Adipose tissue (tissue), 3 donors: ENCODE measurements at regions not wholly inside any gene's neighbourhood (a gene's known extent, or its start where the extent isn't known, plus 50 kb on each side); places are given as distances from the start of the nearest gene placed in this dataset.
"Not testable (repeated sequence)": the region's sequence is repeated elsewhere in the genome, so short reads cannot be mapped to it uniquely, and the experiment has no call there.

Experiments used
- H3K27ac ChIP-seq: one replicate; pipeline ENCODE4 v1.5.1; 2013; ENCODE audit warnings: low read depth, low read length
- WGBS, 3 donors: extraction: QIAGEN DNeasy Blood & Tissue Kit; methylation state at CpG; one replicate each; pipeline ENCODE4 v1.1.7; 2013; 5-methylcytosine and 5-hydroxymethylcytosine counted together
- donor health status: healthy with polysubstance abuse.
- donor health status: Bipolar disorder and iron deficiency.
- donor health status: healthy.

DNA sequence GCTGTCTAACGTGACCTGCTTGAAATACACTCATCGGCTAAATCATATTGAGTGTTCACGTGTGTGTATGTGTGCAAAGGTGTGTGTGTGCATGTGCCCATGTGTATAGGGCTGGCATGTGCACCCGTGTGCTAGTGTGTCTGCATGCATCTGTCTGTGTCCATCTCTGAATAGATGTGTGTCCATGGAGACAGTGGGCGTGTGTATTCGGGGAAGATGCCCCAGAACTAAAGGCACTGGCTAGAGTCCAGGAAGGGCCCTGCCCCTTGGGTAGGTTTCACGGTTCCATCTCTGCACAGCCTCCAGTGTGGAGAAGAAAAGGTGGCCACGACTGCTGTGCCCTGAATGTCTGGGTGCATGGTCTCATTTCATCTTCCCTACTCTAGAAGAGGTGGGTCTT lies 220.3 kb downstream of the MN1 start:
- no peak overlapping the region for H3K27ac ChIP-seq
- WGBS, 3 donors = 81 to 90% (median 85%) methylated on average over 8 of the region's 8 CpGs

DNA sequence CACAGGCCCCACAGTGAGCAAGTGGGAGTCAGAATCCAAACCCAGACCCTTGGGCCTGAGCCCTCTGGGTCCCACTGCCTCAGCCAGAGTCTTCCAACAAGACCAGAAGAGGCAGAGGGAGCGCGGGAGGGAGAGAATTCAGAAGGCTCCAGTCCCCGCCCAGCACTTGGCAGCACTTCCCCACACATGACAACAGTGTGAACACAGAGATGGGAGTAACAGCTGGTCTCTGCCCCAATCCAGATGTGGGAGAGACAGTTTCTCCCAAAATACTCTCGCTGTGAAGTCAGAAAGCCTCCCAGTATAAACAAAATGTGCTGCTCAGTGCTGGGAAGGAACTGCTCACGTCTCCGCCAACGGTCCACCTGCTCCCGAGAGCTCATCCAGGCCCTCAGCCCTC lies 219.9 kb downstream of the MN1 start:
- WGBS, 3 donors = 53 to 86% (median 55%) methylated on average over 8 of the region's 8 CpGs
- no peak overlapping the region for H3K27ac ChIP-seq

DNA sequence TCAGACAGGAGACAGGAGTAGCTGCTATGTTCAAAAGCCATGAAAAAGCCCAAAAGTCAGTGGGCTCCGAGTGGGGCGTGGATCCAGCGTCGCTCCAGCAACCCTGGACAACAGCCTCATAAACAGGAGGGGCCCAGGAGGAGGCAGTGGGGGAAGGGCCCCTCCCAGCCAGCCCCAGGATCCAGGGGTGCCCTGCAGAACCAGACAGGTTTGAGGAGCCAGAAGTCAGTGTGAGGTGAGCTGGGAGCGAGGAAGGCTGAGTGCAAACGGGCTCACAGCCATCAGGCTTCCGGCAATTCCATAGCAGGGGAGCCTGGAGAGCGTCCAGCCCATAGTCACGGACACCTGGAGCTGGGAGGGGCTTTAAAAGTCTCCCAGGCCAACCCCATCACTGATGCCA lies 217.7 kb downstream of the MN1 start:
- WGBS, 3 donors = 63 to 67% (median 66%) methylated on average over 9 of the region's 9 CpGs
- no peak overlapping the region for H3K27ac ChIP-seq

DNA sequence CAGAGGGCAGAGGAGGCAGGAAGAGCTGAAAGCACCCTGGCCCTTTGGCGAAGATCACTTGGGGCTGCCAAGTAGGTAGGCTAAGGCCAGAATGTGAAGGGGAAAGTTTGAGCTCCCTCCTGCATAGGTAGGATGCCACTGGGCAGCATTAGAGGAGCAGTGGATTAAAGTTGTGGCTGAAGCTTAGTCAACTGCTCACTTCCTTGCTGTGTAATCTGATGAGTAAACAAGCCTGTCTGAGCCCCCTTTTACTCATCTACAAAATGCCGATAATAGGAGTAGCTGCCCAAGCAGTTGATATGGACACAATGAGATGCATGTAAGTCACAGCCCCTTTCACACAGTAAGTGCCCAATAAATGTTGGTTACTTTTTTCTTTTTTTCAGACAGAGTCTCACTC lies 216.4 kb downstream of the MN1 start:
- no peak overlapping the region for H3K27ac ChIP-seq
- WGBS, 3 donors = 64 to 81% (median 73%) methylated on average over 2 of the region's 2 CpGs

DNA sequence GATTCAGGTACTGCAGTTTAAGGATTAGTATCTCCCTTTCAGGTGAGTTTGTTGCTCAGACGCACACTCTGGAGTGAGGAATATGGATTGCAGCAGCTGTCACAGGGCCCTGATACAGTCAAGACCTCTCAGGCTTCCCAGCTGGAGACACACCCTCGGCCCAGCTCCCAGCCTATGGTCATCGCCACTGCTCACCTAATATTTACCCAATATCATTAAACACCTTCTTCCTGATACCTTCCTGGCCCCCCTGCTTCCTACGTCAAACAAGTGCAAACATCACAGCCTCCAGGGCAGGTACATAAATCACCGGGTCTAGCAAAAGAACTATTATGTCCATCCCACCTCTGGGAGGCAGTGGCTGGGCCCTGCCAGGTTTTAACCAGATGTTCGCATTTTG lies 213.3 kb downstream of the MN1 start:
- no peak overlapping the region for H3K27ac ChIP-seq
- 53 to 89% (median 86%) methylated on average over 6 of the region's 6 CpGs for WGBS, 3 donors

DNA sequence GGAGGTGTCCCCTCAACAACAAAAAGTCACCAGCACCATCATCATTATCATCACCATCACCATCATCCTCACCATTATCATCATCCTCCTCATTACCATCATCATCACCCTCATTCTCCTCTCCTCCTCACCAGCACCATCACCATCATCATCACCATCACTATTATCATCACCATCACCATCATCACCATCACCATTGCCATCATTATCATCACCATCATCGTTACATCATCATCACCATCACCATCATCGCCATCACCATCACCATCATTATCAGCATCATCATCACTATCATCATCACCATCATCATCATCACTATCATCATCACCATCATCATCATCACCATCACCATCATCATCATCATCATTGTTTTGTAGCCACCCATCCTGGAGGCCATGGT lies 212.6 kb downstream of the MN1 start:
- no peak overlapping the region for H3K27ac ChIP-seq
- 92 to 100% (median 96%) methylated on average over 2 of the region's 2 CpGs for WGBS, 3 donors

DNA sequence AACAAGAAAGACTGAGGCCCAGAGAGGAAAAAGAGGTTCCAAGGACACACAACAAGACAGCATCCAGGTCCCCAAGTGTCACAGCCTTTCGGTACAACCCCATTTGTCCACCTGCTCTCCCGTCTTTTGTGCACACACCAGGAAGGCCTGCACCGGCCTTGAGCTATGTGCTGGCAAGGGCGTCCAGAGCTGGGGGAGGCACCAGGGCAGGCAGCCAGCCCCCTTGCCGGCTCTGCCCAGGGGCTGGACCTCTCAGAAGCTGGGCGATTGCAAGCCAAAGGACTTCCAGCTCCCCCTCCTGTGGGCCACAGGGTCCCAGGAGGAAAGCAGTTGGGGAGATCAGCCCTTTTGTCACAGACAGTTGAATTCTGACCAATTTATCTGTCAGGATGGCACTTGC lies 210.5 kb downstream of the MN1 start:
- H3K27ac ChIP-seq = no peak overlapping the region
- 12 to 55% (median 41%) methylated on average over 6 of the region's 6 CpGs for WGBS, 3 donors

DNA sequence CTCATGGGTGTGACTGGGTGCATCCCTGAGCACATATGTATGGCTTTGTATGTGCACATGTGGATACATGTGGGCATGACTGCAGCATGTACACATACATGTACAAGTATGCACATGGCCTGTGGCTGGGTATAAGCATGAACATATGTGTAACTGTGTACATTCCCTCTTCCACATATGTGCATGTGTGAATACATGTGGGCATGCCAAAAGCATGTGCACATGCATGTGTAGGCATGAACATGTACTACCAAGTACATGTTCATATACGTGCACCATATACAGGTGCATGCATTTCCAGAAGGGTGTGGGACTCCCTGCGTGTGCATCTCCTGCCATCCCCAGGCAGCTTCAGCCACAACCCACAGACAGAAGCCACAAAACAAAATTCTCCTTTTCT lies 208.2 kb downstream of the MN1 start:
- WGBS, 3 donors = 65 to 85% (median 80%) methylated on average over 2 of the region's 2 CpGs

DNA sequence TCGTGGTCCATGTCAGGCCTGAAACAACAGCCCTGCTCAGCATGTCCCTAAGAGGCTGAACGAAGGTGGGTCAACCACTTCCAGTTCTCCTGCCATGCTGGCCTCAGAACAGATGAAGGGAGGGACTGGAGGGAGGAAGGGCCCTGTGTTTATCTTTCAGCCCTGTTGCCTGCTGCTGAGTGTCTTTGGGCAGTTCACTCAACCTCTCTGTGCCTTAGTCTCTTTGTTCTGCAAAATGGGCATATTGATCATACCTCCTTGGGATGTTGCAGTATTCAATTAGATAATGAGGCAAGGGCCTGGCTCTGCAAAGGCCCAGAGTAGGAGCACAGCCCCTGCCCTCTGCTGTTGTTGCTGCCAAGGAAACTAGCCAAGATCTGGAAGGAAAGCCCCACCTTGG lies 207.5 kb downstream of the MN1 start:
- WGBS, 3 donors = 45 to 81% (median 57%) methylated on average over 2 of the region's 2 CpGs
- H3K27ac ChIP-seq = no peak overlapping the region

More for the DNA sequence above, 208.2 kb downstream of the MN1 start:
- no peak overlapping the region for H3K27ac ChIP-seq

DNA sequence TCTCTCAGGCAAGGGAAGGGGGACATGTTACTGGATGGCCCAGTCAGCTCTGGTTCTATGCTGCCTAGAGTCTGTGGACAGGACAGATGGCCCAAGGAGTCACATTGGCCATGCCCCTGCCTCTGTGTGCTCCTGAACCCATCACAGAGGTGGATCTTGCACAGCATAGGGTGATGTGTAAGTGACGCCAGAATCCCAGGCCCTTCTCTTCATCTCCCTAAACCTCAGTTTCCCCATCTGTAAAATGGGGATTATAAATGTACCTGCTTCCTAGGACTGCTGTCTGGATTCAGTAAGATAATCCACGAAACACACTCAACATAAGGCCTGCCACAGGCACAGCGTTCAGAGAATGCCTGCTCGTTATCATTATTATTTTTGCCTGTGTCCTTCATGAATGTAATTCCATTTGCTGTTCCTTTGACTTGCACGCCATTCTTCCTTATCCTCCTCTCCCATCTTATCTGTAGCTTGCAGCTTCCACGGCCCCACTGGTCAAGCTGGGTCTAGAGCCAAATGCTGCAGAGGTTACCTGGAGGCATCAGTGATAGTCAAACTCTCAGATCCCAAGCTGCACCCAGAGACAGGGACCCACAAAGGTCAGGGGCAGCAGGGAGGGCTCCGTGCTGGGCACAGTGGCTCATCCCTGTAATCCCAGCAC lies 207.0 kb downstream of the MN1 start:
- WGBS, 3 donors = 92 to 93% (median 92%) methylated on average over 7 of the region's 7 CpGs
- H3K27ac ChIP-seq = no peak overlapping the region

DNA sequence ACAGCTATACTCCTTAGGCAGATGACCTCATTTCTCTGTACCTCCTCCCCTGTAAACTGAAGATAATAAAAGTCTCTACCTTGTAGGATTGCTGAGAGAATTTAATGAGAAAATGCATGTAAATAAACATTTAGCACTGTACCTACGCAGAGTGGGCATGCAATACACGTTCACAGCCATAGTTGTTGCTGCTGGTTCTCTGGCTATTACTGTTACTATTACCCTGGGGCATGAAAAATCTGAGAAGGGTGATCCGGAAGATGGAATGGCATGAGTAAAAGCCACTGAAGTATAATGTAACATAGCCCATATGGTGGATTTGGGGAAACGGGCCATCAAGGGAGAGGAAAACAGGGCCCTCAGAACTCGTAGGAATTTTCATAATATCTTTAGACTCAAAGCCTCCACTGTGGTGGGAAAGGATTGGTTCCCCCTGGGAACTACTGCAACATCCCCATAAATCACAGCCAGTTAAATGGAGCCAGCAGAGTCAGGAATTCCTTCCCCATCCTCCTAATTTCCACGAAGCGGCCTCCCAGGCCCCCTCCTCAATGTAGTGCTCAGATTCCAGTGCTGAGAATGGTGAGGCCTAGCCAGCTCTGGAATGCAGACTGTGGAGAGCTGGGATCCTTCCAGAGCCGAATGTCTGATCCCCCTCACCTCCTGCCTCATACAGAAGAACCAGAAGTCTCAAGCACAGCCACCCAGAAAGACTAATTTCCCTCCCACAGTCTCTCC lies 205.3 kb downstream of the MN1 start:
- H3K27ac ChIP-seq = no peak overlapping the region
- 73 to 80% (median 76%) methylated on average over 8 of the region's 8 CpGs for WGBS, 3 donors

DNA sequence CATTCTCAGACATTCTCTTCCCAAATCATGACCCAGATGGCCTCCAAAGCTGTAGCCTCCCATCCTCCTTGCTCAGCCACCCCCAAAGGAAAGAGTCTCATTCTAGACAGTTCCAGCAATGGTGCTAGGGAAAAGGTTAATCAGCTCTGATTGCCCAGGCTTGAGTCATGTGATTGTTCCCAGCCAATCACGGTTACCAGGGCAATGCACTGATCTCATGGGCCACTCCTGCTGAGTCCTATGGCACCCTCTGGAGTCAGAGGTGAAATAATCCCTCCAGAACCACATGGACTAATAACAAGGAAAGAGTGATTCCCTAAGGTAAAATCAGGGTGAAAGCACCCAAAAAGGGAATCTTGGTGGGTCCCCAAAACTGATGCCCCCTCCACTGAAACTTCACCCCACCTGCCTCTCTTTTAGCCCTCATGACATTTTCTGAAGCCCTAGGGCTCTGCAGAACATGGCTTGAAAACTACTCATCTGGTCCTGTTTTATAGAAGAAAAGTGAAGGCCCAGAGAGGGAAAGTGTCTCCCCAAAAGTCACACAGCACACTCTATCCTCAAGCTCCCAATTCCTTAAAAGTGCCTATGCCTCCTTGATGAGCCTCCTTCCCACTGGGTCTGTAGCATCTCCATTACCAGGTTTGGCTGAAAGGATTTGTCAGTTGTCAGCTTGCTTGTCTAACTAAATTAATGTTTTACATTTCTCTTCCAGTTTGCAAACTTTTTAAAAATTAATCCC lies 203.7 kb downstream of the MN1 start:
- 79 to 84% (median 83%) methylated on average over 1 of the region's 1 CpG for WGBS, 3 donors
- no peak overlapping the region for H3K27ac ChIP-seq

DNA sequence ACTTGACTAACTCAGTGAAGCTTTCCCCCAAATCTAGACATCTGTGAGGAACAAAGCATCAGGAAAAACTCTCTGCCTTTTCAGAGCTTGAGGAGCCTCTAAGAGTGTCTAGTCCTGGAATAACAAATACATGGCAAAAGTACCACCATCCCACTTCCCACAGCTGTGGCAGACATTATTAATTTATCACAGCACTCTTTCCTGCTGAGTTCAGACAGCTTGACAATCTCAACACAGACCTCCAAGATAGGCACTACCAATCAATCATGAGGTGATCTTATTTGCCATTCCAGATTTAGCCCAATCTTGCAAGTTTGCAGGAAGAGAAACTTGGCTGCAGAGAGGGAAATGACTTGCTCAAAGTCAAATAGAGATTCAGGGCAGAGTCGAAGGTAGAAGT lies 202.8 kb downstream of the MN1 start:
- 50 to 59% (median 52%) methylated on average over 1 of the region's 1 CpG for WGBS, 3 donors
- no peak overlapping the region for H3K27ac ChIP-seq

DNA sequence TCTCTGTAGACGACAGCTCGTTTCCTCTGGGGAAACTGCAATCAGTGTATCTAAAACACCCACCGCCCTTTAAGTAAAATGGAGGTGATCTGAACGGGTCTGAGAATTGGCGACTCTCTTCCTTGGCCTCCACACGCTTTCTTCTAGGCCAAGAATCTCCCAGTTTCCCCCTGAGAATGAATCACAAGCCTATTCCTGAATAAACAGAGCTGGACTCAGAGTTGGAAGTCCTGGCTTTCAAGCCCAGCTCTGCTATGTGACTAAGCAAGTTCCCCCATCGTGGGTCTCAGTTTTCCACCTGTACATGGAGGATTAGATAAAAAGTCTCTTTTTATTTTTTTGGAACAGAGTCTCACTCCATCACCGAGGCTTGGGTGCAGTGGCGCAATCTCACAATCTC lies 200.4 kb downstream of the MN1 start:
- no peak overlapping the region for H3K27ac ChIP-seq
- 49 to 80% (median 56%) methylated on average over 9 of the region's 9 CpGs for WGBS, 3 donors

DNA sequence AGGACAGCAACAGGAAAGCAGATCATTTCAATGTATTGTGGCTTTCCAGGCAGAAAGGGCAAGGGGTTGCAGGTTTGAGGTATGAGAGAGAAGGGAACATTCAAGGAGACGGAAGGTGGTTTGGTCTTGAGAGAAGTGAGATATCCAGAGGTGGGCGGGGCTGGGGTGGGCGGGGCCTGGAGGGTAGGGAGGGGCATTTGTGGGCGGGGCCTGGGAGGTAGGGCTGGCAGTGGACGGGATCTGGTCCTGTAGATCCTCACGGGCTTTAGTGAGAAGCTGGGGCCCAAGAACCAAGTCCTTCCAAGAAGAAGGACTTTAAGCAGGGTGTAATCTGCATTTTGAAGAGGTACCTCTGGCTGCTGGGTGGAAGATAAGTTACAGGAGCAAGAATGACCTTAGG lies 199.2 kb downstream of the MN1 start:
- WGBS, 3 donors = 64 to 77% (median 70%) methylated on average over 6 of the region's 6 CpGs
- no peak overlapping the region for H3K27ac ChIP-seq

DNA sequence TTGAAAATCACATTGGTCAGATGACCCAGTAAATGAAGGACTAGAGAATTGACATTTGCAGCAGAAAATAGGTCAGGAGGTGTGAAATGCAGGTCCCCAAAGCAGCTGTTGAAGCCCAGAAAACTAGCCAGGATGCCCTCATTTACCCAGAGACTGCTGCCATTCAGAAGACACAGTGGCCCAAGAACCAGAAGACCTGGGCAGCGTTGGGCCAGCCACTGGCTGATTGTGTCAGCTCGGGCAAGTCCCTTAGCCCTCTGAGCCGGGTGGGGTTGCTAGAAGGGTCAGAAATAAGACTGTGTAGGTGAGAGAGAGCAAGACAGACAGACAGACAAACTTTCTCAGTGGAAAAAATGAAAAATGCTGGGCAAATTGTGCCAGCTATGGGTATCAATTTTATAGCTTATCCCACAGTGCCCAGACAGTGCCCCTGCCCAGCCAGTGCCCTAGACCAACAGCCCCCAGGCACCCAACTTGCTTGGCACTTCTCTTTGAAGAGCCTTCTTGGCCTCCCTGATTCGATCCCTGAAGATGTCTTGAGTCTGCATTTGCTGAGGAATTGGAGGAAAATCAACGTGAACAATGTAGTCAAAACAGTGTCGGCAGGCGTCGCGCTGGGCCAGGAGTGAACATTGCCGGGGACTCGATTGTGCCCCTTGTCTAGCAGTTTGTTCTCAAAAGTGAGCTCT lies 198.3 kb downstream of the MN1 start:
- WGBS, 3 donors = 89 to 93% (median 92%) methylated on average over 11 of the region's 11 CpGs
- no peak overlapping the region for H3K27ac ChIP-seq

DNA sequence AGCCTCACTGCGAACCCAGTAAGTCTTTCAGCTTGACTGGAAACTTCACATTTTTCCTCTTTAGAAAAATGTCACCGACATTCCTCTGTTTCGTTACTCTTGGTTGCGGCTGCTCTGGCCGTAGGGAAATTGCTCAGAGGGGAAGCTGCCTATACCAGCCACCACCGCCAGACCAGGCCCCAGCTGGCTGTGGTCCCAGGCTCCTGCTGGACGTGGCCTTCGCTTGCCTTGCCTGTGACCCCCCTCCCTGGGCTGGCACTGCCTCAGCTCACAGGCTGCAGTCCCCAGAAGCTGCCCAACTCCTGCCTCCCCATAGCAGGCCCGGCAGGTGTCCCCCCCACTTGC lies 197.8 kb downstream of the MN1 start:
- no peak overlapping the region for H3K27ac ChIP-seq
- 48 to 79% (median 62%) methylated on average over 9 of the region's 9 CpGs for whole genome bisulfite sequencing, 3 donors

DNA sequence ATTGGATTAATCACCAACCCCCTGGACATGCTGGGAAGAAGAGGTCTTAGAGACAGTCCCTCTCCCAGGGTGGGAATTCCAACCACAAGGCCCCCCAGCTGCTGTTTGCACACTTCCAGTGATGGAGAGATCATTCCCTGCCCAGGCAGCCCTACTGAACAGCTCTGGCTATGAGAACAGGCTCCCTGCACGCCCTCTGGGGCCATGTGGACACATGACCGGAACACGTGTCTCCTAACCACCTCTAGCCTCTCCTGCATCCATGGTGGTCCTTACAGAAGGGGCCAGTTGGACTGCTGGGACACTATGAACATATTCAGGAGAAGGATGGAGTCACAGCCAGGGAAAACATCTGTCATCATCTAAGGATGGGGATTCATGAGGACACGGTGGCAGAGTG lies 196.2 kb downstream of the MN1 start:
- no peak overlapping the region for H3K27ac ChIP-seq
- WGBS, 3 donors = 87 to 89% (median 88%) methylated on average over 4 of the region's 4 CpGs

DNA sequence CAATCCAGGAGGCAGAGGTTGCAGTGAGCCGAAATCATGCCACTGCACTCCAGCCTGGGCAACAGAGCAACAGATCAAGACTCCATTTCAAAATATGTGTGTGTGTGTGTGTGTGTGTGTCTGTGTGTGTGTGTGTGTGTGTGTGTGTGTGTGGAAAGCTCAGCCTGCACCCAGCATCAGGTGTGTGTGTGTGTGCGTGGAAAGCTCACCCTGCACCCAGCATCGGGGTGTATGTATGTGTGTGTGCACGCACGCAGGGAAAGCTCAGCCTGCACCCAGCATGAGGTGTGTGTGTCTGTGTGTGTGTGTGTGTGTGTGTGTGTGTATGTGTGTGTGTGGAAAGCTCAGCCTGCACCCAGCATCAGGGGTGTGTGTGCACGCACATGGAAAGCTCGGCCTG lies 193.8 kb downstream of the MN1 start:
- H3K27ac ChIP-seq = not testable (repeated sequence)
- WGBS, 3 donors = 93 to 96% (median 94%) methylated on average over 7 of the region's 7 CpGs
